OCI-LY1 (cell line): ENCODE measurements at regions not wholly inside any gene's neighbourhood (a gene's known extent, or its start where the extent isn't known, plus 50 kb on each side); places are given as distances from the start of the nearest gene placed in this dataset.

ENCODE experiments used
- H2AFZ ChIP-seq: fragments of 200-600 bp; sonication (generic), shearing (Covaris generic); 2 replicates; pipeline ENCODE4 v1.6.0; 2014; ENCODE audit warnings: antibody characterized with exemption, mild to moderate bottlenecking, low read length
- H3F3A ChIP-seq: fragments of 200-600 bp; sonication (generic), shearing (Covaris generic); 2 replicates; pipeline ENCODE4 v1.6.0; 2014; ENCODE audit warnings: mild to moderate bottlenecking, antibody characterized with exemption, low read length, moderate library complexity; ENCODE audit not compliant: insufficient read depth
- H3K27ac ChIP-seq: fragments of 200-600 bp; sonication (generic); 2 replicates; pipeline ENCODE4 v1.5.1; 2014; ENCODE audit warnings: low read length, mixed run types, mild to moderate bottlenecking, low read depth; ENCODE audit not compliant: poor library complexity, severe bottlenecking
- H3K27me3 ChIP-seq: fragments of 200-600 bp; sonication (generic); 2 replicates; pipeline ENCODE4 v1.6.0; 2014; ENCODE audit warnings: antibody characterized with exemption, mild to moderate bottlenecking, low read length, moderate library complexity; ENCODE audit not compliant: insufficient read depth
- H3K36me3 ChIP-seq: fragments of 200-600 bp; sonication (generic); 2 replicates; pipeline ENCODE4 v1.6.1; 2014; ENCODE audit warnings: mild to moderate bottlenecking, antibody characterized with exemption, low read length, moderate library complexity, mixed read lengths; ENCODE audit not compliant: insufficient read depth
- H3K4me1 ChIP-seq: fragments of 200-600 bp; sonication (generic); 2 replicates; pipeline ENCODE4 v1.5.1; 2014; ENCODE audit warnings: mild to moderate bottlenecking, low read length, moderate library complexity; ENCODE audit not compliant: insufficient read depth, severe bottlenecking
- H3K4me2 ChIP-seq: fragments of 200-600 bp; sonication (generic), shearing (Covaris generic); 2 replicates; pipeline ENCODE4 v1.6.1; 2014; ENCODE audit warnings: low read length
- H3K4me3 ChIP-seq: fragments of 200-600 bp; sonication (generic); 2 replicates; pipeline ENCODE4 v1.5.1; 2014; ENCODE audit warnings: low read length, low read depth, mild to moderate bottlenecking, mixed read lengths; ENCODE audit not compliant: poor library complexity, severe bottlenecking
- H3K79me2 ChIP-seq: fragments of 200-600 bp; shearing (Covaris generic); 2 replicates; pipeline ENCODE4 v1.6.1; 2016; ENCODE audit warnings: mixed run types, low read length, mixed read lengths; ENCODE audit not compliant: insufficient read depth
- H3K9ac ChIP-seq: fragments of 200-600 bp; sonication (generic), shearing (Covaris generic); 2 replicates; pipeline ENCODE4 v1.6.1; 2014; ENCODE audit warnings: mild to moderate bottlenecking, low read length, mixed read lengths
- H3K9me2 ChIP-seq: fragments of 200-600 bp; sonication (generic), shearing (Covaris generic); 2 replicates; pipeline ENCODE4 v1.6.1; 2014; ENCODE audit warnings: low read depth, mild to moderate bottlenecking, low read length, mixed read lengths
- H3K9me3 ChIP-seq: fragments of 200-600 bp; shearing (Covaris generic); 2 replicates; pipeline ENCODE4 v1.6.1; 2014; ENCODE audit warnings: low read length, mixed read lengths
- H4K20me1 ChIP-seq: fragments of 200-600 bp; sonication (generic), shearing (Covaris generic); 2 replicates; pipeline ENCODE4 v1.6.0; 2016; ENCODE audit warnings: mild to moderate bottlenecking, low read length; ENCODE audit not compliant: insufficient read depth
- CTCF ChIP-seq: fragments of 200-600 bp; sonication (generic), shearing (Covaris generic); IDR thresholded peaks from 2 replicates; pipeline ENCODE4 v1.5.1; 2017; ENCODE audit warnings: mild to moderate bottlenecking, antibody characterized with exemption, low read length, moderate library complexity, mixed read lengths
- EZH2 ChIP-seq: fragments of 200-600 bp; sonication (generic), shearing (Covaris generic); IDR thresholded peaks from 2 replicates; pipeline ENCODE4 v1.8.0; 2017; ENCODE audit warnings: borderline replicate concordance, mixed run types, mild to moderate bottlenecking, antibody characterized with exemption, low read length, moderate library complexity, mixed read lengths

GRCh38 chr3:99473321-99473751 lies 165.1 kb upstream of the COL8A1 start:
- H3K9me2 ChIP-seq, result no peaks in the 10 kb centered on the region
- no peaks in the 10 kb centered on the region for H3K9me3 ChIP-seq
- H3K4me3 ChIP-seq, result no peak overlapping the region
- H4K20me1 ChIP-seq, result no peaks in the 10 kb centered on the region
- no peaks in the 10 kb centered on the region for H3K79me2 ChIP-seq
- TF ChIP-seq CTCF (no peak), EZH2 (no peak)
- no peak overlapping the region for H2AFZ ChIP-seq
- H3K27ac ChIP-seq, result no peak overlapping the region
- no peaks in the 10 kb centered on the region for H3F3A ChIP-seq
- H3K9ac ChIP-seq, result no peak overlapping the region
- no peaks in the 10 kb centered on the region for H3K36me3 ChIP-seq
- H3K27me3 ChIP-seq, result no peaks in the 10 kb centered on the region
- H3K4me2 ChIP-seq, result no peak overlapping the region
- H3K4me1 ChIP-seq, result no peaks in the 10 kb centered on the region

- H3K9ac ChIP-seq, result no peak overlapping the region
- no peaks in the 10 kb centered on the region for H3K27me3 ChIP-seq
- H3K4me1 ChIP-seq, result no peaks in the 10 kb centered on the region
- H3K9me2 ChIP-seq, result no peaks in the 10 kb centered on the region
- no peak overlapping the region for H3K27ac ChIP-seq
- no peaks in the 10 kb centered on the region for H3K79me2 ChIP-seq
- H3F3A ChIP-seq, result no peaks in the 10 kb centered on the region
- TF ChIP-seq CTCF (no peak), EZH2 (no peak)
- H3K4me3 ChIP-seq, result no peak overlapping the region
- no peak overlapping the region for H2AFZ ChIP-seq
- no peaks in the 10 kb centered on the region for H3K9me3 ChIP-seq
- no peaks in the 10 kb centered on the region for H4K20me1 ChIP-seq
- no peaks in the 10 kb centered on the region for H3K36me3 ChIP-seq
- no peak overlapping the region for H3K4me2 ChIP-seq
These were observed 166.0 kb upstream of the COL8A1 start for GRCh38 chr3:99472385-99472784.

GRCh38 chr3:99471353-99472323 lies 166.8 kb upstream of the COL8A1 start:
- Histone ChIP-seq H3K4me1 (no peaks in the 10 kb centered on the region), H3K4me2 (no peak overlapping the region), H3F3A (no peaks in the 10 kb centered on the region)

More at GRCh38 chr3:99471353-99472323, 166.8 kb upstream of the COL8A1 start:
- H3K4me3 ChIP-seq, result no peak overlapping the region
- no peaks in the 10 kb centered on the region for H3K9me2 ChIP-seq
- H2AFZ ChIP-seq, result no peak overlapping the region
- no peak for TF ChIP-seq CTCF
- no peak for TF ChIP-seq EZH2
- no peak overlapping the region for H3K9ac ChIP-seq
- no peaks in the 10 kb centered on the region for H4K20me1 ChIP-seq
- H3K36me3 ChIP-seq, result no peaks in the 10 kb centered on the region
- H3K27ac ChIP-seq, result no peak overlapping the region
- no peaks in the 10 kb centered on the region for H3K9me3 ChIP-seq
- H3K79me2 ChIP-seq, result no peaks in the 10 kb centered on the region
- no peaks in the 10 kb centered on the region for H3K27me3 ChIP-seq
